GM18951 (cell line): ENCODE measurements at regions not wholly inside any gene's neighbourhood (a gene's known extent, or its start where the extent isn't known, plus 50 kb on each side); places are given as distances from the start of the nearest gene placed in this dataset.

Experiments
- POLR2A ChIP-seq: IDR thresholded peaks from 4 replicates; pipeline ENCODE4 v1.6.1; 2011; ENCODE audit warnings: mild to moderate bottlenecking; ENCODE audit not compliant: insufficient read length, insufficient read depth; ENCODE audit errors: extremely low read depth
- in situ Hi-C: fragments of 300-500 bp; cut with MboI; formaldehyde crosslinking; loops from one replicate; pipeline ENCODE4 v1.12.0; 2022; ENCODE audit warnings: low sequenced_read_pairs, mixed read lengths, inconsistent platforms; ENCODE audit not compliant: unreplicated experiment

- in situ Hi-C loops = no loop called here
- no peak for TF ChIP-seq POLR2A
Measured at GRCh38 chr2:238686223-238686622, 161.7 kb upstream of the TWIST2 start.

- in situ Hi-C loops = no loop called here
- TF ChIP-seq POLR2A = no peak
Measured at GRCh38 chr2:238688193-238689153, 159.4 kb upstream of the TWIST2 start.

- no peak for TF ChIP-seq POLR2A
- in situ Hi-C loops = no loop called here
Measured at GRCh38 chr2:238689331-238689730, 158.6 kb upstream of the TWIST2 start.

- TF ChIP-seq POLR2A = no peak
- in situ Hi-C loops = no loop called here
Measured at GRCh38 chr2:238689871-238690389, 158.0 kb upstream of the TWIST2 start.

- no peak for TF ChIP-seq POLR2A
- in situ Hi-C loops = no loop called here
Measured at GRCh38 chr2:238690511-238690910, 157.4 kb upstream of the TWIST2 start.

GRCh38 chr2:238691596-238692491 lies 156.0 kb upstream of the TWIST2 start:
- TF ChIP-seq POLR2A = no peak
- in situ Hi-C loops = no loop called here

- TF ChIP-seq POLR2A = no peak
- in situ Hi-C loops = no loop called here
Measured at GRCh38 chr2:238692562-238692961, 155.3 kb upstream of the TWIST2 start.

GRCh38 chr2:238693337-238694093 lies 154.4 kb upstream of the TWIST2 start:
- TF ChIP-seq POLR2A = no peak
- in situ Hi-C loops = no loop called here

GRCh38 chr2:238694136-238694755 lies 153.6 kb upstream of the TWIST2 start:
- no peak for TF ChIP-seq POLR2A
- in situ Hi-C loops = no loop called here

GRCh38 chr2:238694922-238695321 lies 153.0 kb upstream of the TWIST2 start:
- in situ Hi-C loops = no loop called here
- TF ChIP-seq POLR2A = no peak

GRCh38 chr2:238695538-238695937 lies 152.3 kb upstream of the TWIST2 start:
- in situ Hi-C loops = no loop called here
- TF ChIP-seq POLR2A = no peak

- in situ Hi-C loops = no loop called here
- no peak for TF ChIP-seq POLR2A
Measured at GRCh38 chr2:238696331-238696730, 151.6 kb upstream of the TWIST2 start.
